SHP77 (cell line): ENCODE measurements at regions not wholly inside any gene's neighbourhood (a gene's known extent, or its start where the extent isn't known, plus 50 kb on each side); places are given as distances from the start of the nearest gene placed in this dataset.
A peak's percentile ranks its signal among the peaks of the same experiment; 100 is the strongest.
"Not testable (repeated sequence)": the region's sequence is repeated elsewhere in the genome, so short reads cannot be mapped to it uniquely, and the experiment has no call there.

Source experiments
- DNase-seq, 2 experiments: peaks; one replicate each; lab custom pipeline; 2025; lab: John Stamatoyannopoulos, UW

GRCh38 chr5:124619121-124619520 lies 127.3 kb downstream of the ZNF608 start:
- DNase-seq = no peak

DNA sequence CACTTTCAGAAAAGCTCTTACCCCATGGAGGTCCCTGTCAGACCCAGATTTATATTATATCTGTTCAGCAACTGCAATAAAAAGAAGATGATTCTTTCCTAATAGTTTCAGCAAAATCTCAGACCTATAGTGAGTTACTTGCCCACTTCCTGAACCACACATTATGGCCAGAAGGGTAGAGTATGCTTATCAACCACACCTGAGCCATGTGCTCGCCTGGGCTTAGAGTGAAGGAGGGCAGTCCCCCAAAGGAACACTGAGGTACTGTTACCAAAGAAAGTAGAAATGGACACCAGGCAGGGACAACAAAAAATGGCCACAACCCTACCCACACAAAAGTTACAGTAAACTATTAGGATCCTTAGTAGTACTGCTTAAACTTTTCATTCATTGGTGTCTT lies 128.7 kb downstream of the ZNF608 start:
- DNase-seq = no peak

DNA sequence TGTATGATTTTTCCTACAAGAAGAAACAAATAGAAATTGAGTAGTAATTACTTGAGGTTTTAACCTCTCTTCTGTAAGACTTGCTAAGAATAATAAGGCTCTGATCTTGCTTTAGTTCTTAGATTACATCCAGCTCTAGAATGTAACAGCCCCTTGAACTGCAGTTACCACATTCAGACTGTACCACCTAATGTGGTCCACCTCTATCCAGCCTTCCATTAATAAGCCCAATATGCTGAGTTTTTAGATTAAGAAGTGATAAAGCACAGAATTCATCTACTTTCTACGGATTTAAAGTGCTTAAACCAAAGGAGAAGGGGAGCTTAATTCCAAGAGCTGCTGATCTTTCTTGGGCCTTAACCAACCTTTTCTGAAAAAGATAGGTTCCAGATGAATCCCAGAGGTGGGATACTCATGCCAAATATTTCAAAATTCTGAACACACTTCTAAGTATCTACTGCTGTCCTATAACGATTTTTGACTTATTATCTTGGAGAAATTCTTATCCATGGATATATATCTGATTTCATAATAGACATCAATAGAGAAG lies 131.5 kb downstream of the ZNF608 start:
- no peak for DNase-seq

DNA sequence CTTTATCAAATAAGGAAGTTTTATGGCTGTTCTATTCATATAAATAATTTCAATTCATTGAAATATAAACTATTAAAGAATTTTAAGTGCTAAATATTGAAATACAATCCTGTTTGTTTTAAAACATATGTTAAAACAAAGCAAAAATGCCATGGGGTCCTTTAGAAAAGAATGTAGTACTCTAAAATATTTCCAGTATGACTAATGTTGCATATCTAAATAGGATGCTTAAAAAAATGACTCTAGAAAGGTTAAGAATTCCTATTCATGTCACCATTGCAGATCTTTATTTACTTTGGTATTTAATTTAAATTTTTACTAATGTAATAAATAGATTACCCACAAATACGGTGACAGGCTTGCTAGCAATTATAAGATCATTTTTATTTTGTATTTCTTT lies 132.3 kb downstream of the ZNF608 start:
- DNase-seq = no peak

DNA sequence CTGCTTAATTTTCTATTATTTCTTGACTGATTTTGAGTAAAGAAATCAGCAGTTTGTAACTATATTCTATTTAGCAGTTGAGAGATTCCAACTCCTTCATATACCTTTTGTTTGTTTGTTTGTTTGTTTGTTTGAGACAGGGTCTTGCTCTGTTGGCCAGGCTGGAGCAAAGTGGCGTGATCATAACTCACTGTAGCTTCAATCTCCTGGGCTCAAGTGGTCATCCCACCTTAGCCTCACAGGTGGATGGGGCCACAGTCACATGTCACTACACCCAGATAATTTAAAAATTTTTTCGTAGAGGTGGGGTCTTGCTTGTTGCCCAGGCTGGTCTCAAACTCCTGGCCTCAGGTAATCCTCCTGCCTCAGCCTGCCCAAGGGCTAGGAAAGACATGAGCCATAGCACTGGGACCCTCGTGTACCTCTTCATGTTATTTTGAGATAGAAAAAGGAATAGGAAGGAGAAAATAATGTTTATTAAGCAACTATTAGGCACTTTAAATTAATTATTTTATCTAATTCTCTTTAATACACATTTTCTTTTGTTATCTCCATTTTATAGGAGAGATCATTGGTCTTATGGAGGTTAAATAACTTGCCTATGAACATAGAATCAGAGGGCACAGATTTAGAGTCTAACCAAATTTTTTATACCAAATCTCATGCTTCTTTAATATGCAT lies 133.0 kb downstream of the ZNF608 start:
- DNase-seq = no peak

DNA sequence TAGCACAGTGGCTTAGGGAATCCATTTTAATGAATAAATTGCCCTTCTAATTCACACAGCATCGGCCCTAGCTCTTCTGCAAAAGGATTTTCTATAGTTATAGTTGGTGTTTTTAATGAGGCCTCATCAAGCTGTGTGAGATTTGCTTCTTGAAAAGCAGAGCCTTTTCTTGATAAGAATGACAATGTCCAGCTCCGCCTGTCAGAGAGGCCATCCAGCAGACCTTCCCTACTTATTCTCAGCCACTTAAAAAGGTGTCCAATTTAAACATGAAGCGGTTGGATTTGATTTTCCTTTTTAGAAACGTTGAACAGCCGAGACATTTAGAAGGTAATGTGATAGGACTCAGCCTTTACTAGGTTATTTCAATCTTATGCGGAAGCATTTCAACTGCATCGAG lies 134.4 kb downstream of the ZNF608 start:
- DNase-seq = no peak

GRCh38 chr5:124611262-124611661 lies 135.2 kb downstream of the ZNF608 start:
- not testable (repeated sequence) for DNase-seq

DNA sequence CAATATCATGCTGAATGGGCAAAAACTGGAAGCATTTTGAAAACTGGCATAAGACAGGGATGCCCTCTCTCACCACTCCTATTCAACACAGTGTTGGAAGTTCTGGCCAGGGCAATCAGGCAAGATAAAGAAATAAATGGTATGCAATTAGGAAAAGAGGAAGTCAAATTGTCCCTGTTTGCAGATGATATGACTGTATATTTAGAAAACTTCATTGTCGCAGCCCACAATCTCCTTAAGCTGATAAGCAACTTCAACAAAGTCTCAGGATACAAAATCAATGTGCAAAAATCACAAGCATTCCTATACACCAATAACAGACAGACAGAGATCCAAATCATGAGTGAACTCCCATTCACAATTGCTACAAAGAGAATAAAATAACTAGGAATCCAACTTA lies 136.8 kb downstream of the ZNF608 start:
- DNase-seq = not testable (repeated sequence)

- DNase-seq = no peak
These were observed 139.9 kb downstream of the ZNF608 start for GRCh38 chr5:124606543-124606942.

DNA sequence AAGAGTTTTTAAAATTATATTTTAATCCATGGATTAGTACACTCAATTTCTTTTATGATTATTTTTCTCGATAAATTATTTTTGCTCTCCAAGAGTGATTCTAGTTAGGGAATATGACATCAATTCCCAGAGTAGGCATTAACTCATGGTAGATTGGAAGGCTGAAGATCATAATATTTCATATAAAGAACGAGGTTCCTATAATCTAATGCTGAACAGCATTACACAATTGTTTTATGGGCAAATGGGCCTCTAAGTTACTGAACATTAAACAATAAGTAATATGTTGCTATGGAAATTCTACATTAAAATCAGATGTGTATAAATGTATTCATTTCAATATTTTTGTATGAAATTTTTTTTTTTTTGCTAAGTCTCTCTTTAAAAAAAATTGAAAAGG lies 140.3 kb downstream of the ZNF608 start:
- DNase-seq = no peak

GRCh38 chr5:124605541-124605940 lies 140.9 kb downstream of the ZNF608 start:
- DNase-seq = peak in 1 of 2 experiments; percentile 49

GRCh38 chr5:124604419-124604818 lies 142.0 kb downstream of the ZNF608 start:
- peak in 1 of 2 experiments; percentile 7 for DNase-seq

- no peak for DNase-seq
These were observed 143.4 kb downstream of the ZNF608 start for GRCh38 chr5:124602925-124603650.

- DNase-seq = peak; percentile 85 to 86
These were observed 147.1 kb downstream of the ZNF608 start for GRCh38 chr5:124599028-124599973.

GRCh38 chr5:124596595-124597421 lies 149.6 kb downstream of the ZNF608 start:
- peak in 1 of 2 experiments; percentile 40 for DNase-seq

GRCh38 chr5:124593952-124594351 lies 152.5 kb downstream of the ZNF608 start:
- no peak for DNase-seq

- no peak for DNase-seq
These were observed 153.5 kb downstream of the ZNF608 start for GRCh38 chr5:124592891-124593290.

DNA sequence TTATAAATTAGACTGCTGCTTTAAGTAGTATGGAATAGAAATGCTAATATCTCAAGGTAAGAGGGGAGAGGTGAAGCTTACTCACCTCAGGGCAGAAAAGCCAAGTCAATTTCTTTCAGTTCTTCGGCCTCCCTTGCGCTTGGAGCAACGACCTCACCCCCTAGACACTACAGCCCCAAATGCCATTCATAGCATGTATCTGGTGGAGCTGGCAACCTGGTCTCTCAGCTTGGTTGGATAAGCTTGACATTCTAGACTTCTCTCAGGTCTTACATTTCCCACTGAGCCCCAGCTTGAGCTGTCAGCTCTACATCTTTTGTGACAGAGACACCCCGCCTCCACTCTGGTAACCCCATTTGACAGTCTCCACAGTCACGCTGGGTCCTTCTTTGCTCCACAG lies 154.9 kb downstream of the ZNF608 start:
- DNase-seq = no peak

DNA sequence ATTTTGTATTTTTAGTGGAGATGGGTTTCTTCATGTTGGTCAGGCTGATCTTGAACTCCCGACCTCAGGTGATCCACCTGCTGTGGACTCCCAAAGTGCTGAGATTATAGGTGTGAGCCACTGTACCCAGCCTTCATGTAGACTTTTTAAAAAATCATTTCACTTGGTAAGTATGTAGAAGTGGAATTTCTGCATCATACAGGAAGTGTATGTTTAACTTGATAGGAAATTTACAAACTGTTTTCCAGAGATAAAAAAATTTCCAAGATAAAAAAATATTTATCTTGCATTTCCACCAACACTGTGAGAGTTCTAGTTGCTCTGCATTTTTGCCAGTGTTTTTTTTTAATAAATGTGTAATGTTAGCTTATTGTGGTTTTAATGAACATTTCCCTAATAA lies 155.8 kb downstream of the ZNF608 start:
- no peak for DNase-seq

GRCh38 chr5:124587280-124587679 lies 159.2 kb downstream of the ZNF608 start:
- no peak for DNase-seq

DNA sequence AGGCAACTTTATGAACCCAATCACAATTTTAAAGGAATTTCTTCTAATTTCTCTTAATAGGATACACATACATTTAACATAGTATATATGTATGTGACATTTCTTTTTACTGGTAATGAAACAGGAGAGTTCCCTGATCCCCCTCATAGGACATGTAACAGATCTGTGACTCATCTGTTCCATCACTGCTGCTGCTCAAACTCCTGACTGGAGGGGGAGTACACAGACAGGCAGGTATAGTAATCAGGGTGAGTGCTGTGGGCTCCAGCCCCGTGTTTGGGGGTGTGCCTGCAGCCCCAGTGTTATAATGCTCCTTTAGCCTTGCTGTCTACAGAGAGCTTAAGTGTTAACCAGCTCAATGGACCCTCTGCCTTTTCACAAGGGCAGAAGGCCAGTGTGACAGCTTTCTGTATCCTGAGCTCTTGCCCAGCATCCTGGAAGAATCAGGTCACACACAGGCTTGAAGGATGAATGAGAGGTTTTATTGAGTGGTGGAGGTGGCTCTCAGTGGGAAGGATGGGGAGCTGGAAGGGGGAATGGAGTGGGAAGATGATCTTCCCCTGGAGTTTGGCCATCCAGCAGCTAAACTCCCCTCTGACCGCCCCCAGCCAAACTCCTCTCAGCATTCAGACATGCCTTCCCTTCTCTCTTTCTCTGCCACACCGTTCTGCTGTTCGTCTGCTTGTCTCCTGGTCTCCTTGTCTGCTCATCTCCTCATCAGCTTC lies 161.3 kb downstream of the ZNF608 start:
- no peak for DNase-seq
